GM21515 (cell line): ENCODE measurements at regions not wholly inside any gene's neighbourhood (a gene's known extent, or its start where the extent isn't known, plus 50 kb on each side); places are given as distances from the start of the nearest gene placed in this dataset.
"Not testable (repeated sequence)": the region's sequence is repeated elsewhere in the genome, so short reads cannot be mapped to it uniquely, and the experiment has no call there.

Source experiments
- ATAC-seq: cut with Tn5 transposase; IDR thresholded peaks from one replicate; pipeline ENCODE4 v1.9.1; 2021; ENCODE audit not compliant: unreplicated experiment

DNA sequence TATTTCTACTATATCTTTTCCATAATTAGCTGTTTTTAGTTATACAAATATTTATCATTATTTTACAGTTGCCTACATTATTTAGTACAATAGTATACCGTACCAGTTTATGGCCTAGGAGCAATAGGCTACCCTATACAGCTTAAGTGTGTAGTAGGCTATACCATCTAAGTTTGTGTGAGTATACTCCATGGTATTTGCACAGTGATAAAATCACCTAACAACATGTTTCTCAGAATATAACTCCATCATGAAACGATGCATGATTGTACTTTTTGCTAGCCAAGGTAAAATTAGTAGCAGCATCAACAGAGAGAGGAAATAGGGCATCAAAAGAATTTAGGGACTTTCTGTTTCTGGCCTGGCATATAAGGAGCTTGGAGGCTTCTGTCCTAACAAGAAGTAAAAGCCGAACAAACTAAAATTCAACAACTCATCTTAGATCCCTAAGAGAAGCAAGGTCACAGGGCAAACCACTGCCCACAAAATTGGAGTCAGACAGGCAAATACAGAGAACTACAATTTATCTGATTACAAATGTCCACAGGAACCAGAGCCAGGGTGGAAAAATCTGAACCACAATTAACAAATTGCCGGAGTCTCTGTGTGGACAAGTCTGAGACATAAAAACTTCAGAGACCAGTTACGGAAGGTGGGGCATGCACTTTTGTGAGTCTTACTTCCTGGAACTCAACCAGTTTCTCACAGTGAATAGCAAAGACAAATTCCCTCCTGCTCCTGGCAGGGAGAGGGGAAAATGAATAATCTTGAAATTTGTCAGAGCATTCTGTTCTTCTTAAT lies 671.4 kb downstream of the RFPL4B start:
- ATAC-seq, result no peak

DNA sequence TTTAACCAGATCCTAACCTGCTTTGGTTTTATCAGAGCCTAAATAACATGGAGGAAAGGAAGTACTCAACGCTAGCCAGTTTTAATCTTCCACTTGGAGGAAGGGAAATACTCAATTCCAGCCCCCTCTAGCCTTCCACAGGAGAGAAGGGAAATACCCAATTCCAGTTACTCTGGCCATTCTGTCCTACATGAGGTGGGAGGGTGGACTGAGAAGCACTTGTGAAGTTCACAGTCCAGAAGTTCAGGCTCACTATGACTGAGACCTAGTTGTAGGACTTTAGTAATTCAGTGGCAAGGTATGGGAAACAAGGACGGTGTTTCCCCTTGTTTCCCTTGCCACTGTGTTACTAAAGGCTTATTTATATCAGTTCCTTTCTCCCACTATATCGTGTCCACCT lies 672.0 kb downstream of the RFPL4B start:
- no peak for ATAC-seq

DNA sequence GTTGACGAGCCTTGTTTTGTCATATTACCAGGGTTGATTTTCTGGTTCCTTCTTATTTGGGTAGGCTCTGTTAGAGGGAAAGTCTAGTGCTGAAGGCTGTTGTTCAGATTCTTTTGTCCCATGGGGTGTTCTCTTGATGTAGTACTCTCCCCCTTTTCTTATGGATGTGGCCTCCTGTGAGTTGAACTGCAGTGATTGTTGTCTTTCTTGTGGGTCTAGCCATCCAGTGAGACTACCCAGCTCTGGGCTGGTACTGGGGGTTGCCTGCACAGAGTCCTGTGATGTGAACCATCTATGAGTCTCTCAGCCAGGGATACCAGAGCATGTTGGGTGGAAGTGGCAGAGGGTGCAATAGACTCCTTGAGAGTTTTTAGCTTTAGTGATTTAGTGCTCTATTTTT lies 680.6 kb downstream of the RFPL4B start:
- ATAC-seq, result no peak

DNA sequence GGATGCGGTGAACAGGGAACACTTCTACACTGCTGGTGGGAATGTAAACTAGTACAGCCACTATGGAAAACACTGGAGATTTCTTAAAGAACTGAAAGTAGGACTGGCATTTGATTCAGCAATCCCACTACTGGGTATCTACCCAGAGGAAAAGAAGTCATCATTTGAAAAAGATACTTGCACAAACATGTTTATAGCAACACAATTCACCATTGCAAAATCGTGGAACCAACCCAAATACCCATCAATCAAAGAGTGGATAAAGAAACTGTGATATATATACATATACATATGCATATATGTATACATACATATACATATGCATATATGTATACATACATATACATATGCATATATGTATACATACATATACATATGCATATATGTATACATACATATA lies 682.0 kb downstream of the RFPL4B start:
- not testable (repeated sequence) for ATAC-seq

DNA sequence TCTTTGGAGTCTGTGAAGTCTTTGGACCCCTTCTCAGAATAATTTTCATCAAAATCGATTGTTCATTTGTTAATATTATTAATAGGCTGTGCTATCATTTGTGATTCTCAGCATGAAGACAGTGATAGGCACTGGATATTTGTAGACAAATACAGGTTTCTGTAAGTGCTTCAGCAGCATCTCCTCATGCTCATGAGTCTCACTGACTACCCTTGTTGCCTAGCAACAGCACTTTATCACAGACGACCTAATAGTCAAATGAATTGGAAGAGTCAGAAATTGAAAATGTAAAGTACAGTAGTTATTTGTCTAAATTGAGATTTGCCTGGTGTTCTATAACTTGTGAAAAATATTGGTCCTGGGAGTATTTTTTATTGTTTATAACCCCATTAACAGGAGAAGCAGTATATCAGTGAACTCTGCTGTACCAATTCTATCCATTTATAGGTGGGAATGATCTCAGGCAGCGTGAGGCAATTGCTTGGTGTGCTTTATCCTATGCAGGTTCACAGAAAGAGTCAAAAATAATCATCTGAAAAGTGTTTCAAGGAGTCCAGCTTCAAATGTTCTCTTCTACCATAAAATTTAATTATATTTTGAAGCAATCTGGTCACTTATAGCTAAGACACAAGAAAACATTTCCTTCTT lies 684.6 kb downstream of the RFPL4B start:
- ATAC-seq, result no peak

DNA sequence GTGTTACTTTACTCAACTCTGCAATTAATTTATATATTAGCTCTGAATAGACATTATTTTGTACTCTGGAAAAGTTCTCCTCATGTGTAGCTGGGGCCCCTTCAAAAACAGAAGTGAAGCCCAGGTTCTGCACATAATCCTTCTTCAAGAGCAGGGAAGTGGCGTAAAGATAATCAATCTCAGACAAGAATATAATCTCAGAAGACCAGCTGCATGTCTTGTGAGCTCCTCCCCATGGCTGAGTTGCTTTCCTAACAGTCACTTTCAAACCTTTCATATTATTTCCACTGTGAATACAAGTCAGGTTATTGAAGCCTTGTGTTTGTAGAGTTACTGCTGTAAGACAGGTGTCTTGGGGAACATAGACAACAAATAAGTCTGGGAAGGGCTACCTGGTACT lies 691.9 kb downstream of the RFPL4B start:
- no peak for ATAC-seq

DNA sequence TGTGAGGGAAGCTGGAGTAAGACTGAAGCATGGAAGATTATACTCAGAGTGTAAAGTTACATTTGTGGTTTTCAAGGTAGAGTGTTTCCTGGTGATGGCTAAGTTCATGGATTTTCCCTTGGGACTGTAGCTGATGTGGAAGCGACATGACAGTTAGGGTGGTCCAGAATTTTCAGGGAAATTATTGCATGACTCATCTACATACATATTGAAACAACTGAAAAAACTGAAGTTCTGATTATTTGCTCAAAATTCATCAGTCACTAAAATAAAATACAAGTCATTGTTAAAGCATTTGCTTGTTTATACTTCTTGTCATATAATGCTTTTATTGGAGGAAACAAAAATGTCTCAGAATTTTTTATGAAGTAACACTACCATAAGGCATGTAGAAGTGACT lies 700.0 kb downstream of the RFPL4B start:
- no peak for ATAC-seq

DNA sequence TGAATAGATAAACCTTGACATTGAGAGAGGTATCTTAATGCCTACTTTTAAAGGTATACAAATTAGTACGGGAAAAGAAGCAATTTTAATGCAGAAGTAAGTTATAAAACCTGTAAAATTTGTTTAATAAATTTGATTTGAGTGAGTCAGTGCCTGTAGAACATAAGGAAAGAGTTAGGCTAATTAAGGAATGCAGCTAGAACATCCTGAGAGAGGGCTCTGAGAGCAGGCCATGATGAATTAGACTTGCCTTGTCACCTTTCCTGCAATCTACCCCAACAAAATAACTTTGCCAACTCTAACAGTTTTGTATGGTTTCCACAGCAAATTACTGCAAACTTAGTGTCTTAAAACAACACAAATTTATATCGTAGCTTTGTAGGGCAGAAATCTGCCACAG lies 700.8 kb downstream of the RFPL4B start:
- no peak for ATAC-seq

DNA sequence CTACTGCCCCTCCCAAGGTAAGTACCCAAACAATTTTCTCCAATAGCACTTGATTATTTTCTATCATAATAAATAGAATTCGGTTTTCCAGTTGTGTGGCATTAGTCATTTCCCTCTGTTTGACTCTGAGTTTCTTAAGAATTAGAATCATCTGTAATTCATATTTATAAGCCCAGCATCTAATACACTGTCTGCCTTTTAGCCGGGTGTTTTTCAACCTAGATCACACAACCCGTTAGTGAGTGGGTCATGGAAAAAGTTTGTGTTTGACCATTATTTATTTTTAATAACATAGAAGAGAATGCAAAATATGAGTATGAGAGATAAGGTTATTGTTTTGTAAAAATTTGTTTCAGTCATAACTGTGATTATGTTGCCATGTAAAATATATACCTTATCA lies 701.6 kb downstream of the RFPL4B start:
- no peak for ATAC-seq

DNA sequence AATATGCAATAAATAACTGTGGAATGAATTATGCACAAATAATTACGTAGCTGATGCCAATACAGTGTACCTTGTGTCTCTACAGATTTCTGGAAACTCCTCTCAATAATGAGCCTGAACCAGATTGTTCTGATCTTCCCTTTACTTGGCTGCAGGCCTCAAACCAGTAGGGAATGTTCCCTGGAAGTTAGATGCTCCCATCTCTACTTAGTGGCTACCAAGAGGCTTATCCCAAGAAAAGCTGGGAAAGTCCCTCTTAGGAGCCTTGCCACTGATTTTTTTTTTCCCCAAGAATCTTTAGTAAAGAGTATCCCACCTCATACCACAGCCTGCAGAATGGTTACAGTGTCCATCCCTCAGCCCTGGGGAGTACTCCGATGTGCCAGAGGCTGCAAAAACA lies 702.1 kb downstream of the RFPL4B start:
- no peak for ATAC-seq

DNA sequence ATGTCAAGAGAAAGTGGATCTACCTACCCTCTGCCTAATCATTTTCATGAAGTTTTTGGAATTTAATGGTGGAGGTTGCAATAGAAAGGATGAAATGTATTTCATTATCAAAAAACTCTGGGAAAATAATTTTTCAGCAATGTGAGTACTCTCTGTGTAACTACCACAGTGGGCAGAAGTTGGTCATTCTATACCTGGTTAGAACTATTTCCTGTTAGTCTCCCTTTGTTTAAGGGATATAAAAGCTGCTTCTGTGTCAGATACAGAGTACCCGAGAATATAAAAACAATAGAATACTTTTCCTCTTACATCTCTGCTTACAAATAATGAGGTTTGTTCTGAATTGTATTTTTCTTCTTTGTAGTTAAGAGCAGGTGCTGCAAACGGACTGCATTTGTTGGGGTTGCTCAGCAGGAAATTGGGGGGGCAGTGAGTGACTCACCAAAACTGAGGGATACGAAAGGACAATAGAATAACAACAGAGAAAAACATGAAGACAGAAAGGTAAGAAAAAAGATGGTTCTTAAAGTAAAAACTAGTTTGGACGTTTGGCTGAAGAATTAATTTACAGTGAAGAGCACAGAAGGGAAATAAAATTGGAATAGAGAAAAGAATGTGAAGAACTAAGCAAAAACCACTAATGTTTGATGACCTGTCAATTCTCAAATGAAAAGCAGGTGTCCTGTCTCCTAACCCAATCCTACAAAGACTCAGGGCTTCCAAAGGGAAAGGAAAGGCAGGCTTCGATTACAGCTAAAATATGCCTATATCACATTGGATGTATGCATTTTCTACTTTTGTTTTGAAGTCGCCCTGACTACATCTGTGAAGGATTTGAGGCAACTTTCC lies 703.1 kb downstream of the RFPL4B start:
- no peak for ATAC-seq

DNA sequence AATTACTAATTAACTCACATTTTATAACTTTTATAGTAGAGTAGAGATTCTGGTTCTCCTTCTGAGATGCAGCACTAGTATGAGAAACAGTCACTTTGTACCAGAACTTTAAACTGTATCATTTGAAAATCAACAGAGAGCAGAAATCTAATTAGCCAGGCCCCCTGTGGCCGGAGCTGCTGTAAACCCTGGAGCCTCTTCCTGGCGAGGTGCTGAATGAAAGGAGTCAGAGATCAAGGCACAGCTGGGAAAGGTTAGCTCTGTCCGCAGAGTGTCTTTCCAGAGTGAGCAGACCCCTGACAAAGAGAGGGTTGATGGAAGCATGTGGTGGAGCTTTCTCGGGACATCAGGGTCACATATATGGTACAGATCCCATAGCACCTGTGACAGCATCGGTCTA lies 703.8 kb downstream of the RFPL4B start:
- ATAC-seq, result no peak

DNA sequence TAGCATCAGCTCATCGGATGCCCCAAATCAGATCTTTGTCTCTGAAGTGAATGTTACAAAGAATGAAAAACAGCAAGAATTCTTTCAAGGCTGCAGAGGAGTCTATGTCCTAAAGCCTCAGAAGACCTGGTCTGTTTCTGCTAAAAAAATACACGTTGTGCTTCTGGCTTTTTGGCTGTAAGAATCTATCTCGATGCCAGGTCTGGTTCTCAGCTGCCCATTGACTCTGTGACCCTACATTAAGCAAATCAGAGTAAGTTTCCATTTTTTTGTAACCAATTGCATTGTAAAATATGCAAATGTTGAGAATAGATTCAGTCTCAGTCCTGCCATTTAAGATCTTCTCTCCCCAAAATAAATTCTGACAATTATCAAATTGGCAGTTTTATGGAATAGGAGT lies 705.4 kb downstream of the RFPL4B start:
- no peak for ATAC-seq

DNA sequence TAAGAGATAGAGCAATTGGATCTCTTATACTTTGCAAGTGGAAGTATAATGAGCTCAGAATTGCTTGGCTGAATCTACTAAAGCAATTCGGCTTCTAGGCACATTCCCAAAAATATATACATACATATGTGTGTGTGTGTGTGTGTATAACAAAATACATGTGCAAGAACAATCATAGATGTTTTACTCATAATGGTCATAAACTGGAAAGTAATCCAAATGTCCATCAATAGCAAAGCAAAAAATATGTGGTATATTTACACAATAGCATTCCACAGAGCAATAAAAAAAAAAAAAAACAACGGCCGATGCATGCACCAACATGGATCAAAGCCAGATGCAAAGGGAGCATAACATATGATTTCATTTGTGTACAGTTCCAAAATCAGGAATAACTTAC lies 707.9 kb downstream of the RFPL4B start:
- no peak for ATAC-seq

DNA sequence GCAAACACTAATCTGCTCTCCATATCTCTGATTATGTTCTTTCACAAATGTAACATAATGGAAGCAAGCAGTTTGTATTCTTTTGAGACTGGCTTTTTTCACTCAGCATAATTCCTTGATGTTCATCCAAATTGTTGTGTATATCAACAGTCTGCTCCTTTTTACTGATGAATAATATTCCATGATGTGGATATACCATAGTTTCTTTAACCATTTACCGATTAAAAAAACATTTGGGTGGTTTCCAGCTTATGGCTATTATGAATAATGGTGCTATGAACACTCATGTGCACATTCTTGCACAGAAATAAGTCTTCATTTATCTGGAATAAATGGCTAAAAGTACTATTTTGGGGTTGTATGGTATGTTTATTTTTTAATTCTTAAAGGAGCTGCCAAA lies 708.9 kb downstream of the RFPL4B start:
- ATAC-seq, result no peak

DNA sequence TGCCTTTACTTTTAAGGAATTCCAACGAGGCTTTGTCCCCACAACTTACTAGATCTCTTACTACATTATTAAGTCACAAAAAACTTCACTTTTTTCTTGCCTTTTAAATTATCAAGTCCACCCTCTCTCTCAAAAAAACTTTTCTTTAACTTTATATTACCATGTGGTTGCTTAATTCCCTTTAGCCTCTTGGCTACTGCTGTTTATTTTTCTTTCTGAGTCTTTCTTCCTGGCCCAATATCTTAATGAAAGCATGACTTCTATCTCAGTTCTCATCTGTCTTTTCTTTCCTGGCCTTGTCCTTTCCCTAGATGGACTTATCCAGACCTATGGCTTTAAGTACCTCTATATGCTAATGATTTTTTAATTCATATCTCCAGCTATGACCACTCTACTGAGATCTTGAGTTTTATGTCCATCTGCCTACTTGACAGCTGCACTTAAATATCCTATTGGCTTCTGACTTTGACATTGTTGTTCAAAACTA lies 710.5 kb downstream of the RFPL4B start:
- no peak for ATAC-seq

DNA sequence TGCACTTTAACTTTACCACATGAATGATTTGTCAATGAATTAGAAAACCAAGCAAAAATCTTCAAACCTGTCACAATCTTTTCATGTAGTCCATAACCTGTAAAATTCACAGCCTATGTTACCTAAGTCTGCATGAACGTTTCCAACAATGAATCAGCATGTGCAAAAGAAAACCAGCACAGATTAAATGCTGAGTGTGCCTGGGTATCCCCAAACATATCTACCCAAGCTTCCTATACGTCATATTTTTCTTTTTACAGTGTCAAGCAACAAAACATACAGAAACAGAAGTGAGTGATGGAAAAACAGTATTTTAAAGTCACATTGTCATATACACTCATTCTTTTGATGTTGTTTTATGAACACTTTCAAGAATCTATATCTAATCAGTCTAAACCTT lies 713.5 kb downstream of the RFPL4B start:
- ATAC-seq, result no peak

DNA sequence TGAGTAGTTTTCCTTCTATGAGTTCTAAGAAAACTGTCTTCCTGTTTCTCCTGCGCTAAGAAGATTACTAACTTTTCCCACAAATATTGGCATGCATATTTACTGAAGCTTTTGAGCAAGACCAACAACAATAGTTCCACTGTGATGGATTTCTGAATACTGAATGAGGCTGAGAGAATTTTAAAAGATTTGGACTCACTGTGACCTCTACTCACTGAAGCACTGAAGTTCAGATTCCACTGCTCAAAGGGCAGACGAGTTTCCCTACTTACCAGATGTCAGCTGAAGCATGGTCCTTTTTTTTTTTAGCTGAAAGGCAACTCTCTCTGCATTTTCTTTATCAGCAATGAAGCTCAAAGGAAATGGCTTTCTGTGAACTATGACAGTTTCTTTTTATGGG lies 718.5 kb downstream of the RFPL4B start:
- no peak for ATAC-seq

DNA sequence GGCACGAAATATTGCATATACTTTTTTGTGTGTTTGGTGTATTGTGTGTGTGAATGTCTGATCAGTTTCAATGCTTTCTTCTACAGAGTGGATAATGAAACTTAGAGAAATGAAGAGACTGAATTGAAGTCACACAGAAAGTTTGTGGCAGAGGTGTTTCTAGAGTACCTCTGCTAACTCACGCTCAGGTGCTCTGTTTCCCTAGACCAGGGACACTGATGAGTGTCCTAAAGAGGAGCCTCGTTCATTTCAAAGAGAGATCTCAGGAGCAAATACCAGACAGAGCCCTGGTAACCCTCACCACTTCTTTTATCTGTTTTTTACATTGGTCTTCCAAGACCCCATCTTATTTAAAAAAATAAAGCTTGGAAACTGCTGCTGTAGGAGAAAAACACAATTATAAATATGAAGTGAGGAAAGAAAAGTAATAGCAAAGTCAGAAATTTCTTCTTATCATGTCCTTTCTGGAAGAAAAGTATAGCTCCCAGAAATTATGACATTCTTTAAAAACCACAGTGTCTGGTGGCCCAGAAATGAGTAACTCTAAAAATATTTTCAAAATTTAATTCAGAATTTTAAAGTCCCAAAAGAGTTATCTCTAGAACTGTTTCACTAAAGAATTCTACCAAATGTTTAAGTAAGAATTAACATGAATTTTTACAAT lies 720.6 kb downstream of the RFPL4B start:
- no peak for ATAC-seq

DNA sequence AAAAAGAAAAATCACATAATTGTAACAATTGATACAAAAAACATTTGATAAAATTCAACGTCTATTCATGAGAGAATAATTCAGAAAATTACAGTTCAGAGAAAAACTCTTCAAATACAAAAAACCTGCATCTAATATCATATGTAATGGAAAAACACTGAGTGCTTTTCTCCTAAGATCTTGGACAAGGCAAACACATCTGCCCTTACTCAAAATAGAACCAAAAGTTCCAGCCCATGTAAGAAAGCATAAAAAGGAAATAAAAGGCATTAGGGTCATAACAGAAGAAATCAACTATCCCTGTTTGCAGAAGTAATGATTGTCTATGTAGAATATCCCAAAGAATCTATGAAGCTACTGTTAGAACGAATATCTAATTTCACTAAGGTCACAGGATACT lies 721.4 kb downstream of the RFPL4B start:
- no peak for ATAC-seq

DNA sequence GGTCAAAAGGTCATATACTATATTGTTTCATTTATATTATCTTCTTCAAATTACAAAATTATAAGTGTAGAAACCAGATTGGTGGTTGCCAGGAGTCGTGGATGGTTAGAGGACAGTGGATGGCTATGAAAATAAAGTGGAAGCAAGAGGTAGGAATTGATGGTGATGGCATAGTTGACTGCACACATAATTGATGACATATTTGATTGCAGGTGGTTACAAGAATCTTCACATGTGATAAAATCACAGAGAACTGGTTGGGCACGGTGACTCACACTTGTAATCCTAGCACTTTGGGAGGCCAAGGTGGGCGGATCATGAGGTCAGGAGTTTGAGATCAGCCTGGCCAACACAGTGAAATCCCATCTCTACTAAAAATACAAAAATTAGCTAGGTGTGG lies 723.6 kb downstream of the RFPL4B start:
- ATAC-seq, result not testable (repeated sequence)
